WI38 (cell line): ENCODE measurements at regions not wholly inside any gene's neighbourhood (a gene's known extent, or its start where the extent isn't known, plus 50 kb on each side); places are given as distances from the start of the nearest gene placed in this dataset.

ENCODE experiments used
- H3K4me3 ChIP-seq: 2 replicates; pipeline ENCODE4 v1.5.1; 2011; ENCODE audit warnings: low read depth, mild to moderate bottlenecking, control low read depth, low read length
- TF ChIP-seq, protein P1 (sequence below): IDR thresholded peaks from 2 replicates; pipeline ENCODE4 v1.5.1; 2012; ENCODE audit warnings: low read depth, mild to moderate bottlenecking, control low read depth, low read length

DNA sequence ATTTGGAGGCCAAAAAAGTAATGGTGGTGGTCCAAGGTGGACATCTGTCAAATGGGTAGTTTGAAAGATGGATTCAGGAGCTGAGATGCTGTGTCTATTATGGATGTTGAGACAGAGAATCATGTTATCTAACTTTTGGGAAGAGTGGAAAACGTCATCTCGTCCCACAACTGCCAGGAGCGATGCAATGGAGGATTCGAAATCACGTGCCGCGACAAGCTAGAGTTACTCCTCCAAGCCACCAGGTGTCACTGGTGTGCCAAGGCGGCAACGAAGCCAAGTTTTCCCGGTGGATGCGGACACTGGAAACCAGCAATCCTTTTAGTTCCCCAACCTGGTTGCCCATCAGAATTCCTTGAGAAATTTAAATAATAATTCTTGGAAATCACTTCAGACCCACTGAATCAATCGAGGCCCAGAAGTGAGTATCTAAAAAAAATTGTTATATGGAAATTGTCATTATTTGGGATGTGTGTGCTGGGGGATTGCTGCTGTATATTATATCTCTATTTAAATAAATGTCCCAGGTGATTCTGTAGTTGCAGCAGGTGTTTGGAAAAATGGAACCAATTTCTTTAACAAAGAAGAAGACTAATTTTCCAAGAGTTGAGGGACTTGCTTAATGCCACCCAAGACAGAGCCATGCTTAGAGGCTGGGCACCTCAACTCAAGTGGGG is 206.1 kb downstream of the HAPSTR1 start:
- TF ChIP-seq, protein P1, sequence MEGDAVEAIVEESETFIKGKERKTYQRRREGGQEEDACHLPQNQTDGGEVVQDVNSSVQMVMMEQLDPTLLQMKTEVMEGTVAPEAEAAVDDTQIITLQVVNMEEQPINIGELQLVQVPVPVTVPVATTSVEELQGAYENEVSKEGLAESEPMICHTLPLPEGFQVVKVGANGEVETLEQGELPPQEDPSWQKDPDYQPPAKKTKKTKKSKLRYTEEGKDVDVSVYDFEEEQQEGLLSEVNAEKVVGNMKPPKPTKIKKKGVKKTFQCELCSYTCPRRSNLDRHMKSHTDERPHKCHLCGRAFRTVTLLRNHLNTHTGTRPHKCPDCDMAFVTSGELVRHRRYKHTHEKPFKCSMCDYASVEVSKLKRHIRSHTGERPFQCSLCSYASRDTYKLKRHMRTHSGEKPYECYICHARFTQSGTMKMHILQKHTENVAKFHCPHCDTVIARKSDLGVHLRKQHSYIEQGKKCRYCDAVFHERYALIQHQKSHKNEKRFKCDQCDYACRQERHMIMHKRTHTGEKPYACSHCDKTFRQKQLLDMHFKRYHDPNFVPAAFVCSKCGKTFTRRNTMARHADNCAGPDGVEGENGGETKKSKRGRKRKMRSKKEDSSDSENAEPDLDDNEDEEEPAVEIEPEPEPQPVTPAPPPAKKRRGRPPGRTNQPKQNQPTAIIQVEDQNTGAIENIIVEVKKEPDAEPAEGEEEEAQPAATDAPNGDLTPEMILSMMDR, result 0 out of 2 replicates have a peak, but pooled peaks have one; percentile 16
- no peak overlapping the region for H3K4me3 ChIP-seq

DNA sequence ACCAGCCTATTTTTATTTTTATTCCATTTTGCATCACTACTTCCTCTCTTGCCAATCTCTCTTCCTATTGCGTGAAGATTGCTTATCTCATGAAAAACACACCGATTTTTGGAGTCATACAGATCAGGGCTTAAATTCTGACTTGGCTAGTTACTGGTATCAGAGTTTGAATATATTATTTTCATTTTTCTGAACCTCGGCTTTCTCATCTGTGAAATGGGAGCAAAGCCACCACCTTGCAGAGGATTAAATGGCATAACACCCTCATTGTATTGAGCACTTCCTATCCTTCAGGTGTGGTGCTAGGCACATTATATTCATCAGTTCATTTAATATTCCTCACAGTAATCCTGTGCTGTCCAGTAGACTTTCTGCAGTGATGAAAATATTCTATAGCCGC is 208.8 kb downstream of the HAPSTR1 start:
- TF ChIP-seq, protein P1, result no peak

DNA sequence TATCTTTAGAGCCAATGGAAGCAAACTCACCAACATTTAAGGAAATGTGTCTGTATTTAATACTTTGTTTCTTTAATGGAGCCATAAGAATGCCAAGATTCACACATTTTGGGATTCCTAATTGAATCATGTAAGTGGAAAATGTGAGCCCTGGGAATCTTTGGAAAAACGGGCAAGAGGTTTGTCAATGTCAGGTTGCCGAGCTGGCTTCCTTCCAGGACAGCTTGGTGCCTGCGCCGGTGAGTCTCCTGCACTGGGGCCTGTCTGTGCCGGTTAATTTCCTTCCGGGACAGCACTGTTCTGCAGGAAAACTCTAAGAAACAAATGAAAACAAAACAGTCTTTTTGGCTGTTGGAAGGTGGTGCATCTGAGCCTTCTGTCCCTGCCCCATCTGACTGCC is 210.6 kb downstream of the HAPSTR1 start:
- TF ChIP-seq, protein P1, result no peak
- no peak overlapping the region for H3K4me3 ChIP-seq

More for the DNA sequence above, 208.8 kb downstream of the HAPSTR1 start:
- no peak overlapping the region for H3K4me3 ChIP-seq

DNA sequence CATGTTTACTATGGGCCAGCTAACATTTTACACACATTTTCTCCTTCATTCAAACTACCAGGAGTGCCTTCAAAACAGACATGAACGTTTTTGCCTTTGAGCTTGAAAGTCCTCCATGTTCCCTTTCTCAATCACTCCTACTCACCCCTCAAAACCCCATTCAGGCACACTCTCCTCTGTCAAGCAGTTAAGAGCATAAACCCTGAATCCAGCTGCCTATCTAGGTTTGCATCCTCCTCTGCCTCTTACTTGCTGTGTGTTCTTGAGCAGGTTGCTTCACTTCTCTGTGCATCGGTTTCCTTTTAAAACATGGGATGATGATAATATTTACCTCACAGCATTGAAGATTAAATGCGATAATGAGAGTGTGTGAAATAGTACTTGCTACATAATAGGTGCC is 215.3 kb downstream of the HAPSTR1 start:
- H3K4me3 ChIP-seq, result no peak overlapping the region
- TF ChIP-seq, protein P1, result no peak

DNA sequence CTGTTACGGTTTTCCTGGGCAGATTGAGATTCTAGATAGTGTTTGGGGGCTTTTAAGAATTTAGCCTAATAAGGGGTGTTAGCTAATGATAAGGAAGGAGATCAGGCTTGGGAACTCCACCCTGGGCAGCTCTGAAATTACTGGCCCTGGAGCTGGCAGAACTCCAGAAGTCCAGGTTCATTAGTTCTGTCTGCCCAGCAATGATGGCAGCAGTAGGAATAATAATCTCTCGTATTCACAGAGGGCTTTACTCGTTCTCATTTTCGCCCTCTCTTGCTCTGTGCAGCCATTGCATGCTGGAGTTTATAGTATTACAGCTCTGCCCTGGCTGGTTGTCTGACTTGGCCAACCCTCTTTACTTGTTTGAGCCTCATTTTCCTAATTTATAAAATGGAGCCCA is 216.0 kb downstream of the HAPSTR1 start:
- TF ChIP-seq, protein P1, result no peak
- H3K4me3 ChIP-seq, result no peak overlapping the region

DNA sequence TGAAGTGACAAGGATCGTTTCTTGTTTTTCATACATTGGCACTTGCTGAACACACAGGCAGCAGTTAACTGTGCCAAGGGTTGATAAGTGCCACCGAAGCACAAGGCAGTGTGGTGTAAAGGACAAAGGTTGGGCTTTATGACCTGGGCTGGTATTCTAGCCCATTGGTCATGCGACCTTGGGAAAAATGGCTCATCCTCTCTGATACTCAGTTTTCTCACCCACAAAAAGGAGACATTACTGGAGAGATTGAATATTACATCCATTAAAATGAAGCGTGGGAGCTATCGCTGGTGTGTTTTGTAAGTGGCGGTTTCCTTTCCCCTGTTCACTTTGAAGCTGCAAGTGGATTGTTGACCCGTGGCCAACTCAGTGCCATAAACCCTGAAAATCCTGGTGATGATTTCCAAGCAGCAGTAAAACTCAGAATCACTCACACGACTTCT is 216.9 kb downstream of the HAPSTR1 start:
- H3K4me3 ChIP-seq, result no peak overlapping the region

DNA sequence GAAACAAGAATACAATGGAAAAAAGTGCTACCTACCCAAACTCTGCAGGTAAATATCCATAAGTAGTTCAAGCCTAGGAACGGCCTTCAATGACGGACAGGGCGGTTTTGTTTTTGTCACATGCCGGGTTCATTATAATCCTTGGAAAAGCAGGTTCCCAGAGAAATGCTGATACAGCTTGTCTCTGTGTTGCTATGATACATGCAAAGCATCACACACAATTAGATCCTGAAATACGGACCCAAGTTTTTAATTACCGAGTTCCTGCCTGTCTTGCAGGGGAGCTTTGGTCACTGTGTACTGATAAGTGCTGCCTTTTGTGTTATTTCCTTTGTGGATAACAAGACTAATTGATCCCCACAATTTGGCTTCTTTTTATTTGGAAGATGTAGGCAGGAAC is 217.4 kb downstream of the HAPSTR1 start:
- TF ChIP-seq, protein P1, result no peak

More for the DNA sequence above, 216.9 kb downstream of the HAPSTR1 start:
- TF ChIP-seq, protein P1, result no peak

More for the DNA sequence above, 217.4 kb downstream of the HAPSTR1 start:
- no peak overlapping the region for H3K4me3 ChIP-seq
